AG20443 (cell line): ENCODE measurements at regions not wholly inside any gene's neighbourhood (a gene's known extent, or its start where the extent isn't known, plus 50 kb on each side); places are given as distances from the start of the nearest gene placed in this dataset.

Experiments used
- DNase-seq: peaks from one replicate; pipeline ENCODE4 v3.0.0; 2012; ENCODE audit warnings: low spot score, mixed read lengths

- no peak for DNase-seq
Observed at GRCh38 chr16:65212791-65213190, 90.9 kb upstream of the CDH11 start.

GRCh38 chr16:65212240-65212639, 90.4 kb upstream of the CDH11 start:
- DNase-seq = no peak

- peak; percentile 58 for DNase-seq
Observed at GRCh38 chr16:65202461-65202860, 80.6 kb upstream of the CDH11 start.

GRCh38 chr16:65201511-65201910, 79.6 kb upstream of the CDH11 start:
- peak; percentile 31 for DNase-seq

GRCh38 chr16:65200857-65201256, 79.0 kb upstream of the CDH11 start:
- peak; percentile 59 for DNase-seq

- no peak for DNase-seq
Observed at GRCh38 chr16:65200156-65200773, 78.4 kb upstream of the CDH11 start.

GRCh38 chr16:65196420-65197075, 74.7 kb upstream of the CDH11 start:
- no peak for DNase-seq

- DNase-seq = no peak
Observed at GRCh38 chr16:65195998-65196397, 74.1 kb upstream of the CDH11 start.

- no peak for DNase-seq
Observed at GRCh38 chr16:65185241-65185778, 63.4 kb upstream of the CDH11 start.

GRCh38 chr16:65181071-65181561, 59.3 kb upstream of the CDH11 start:
- peak; percentile 48 for DNase-seq

- DNase-seq = peak; percentile 74
Observed at GRCh38 chr16:65178151-65178550, 56.3 kb upstream of the CDH11 start.

- peak; percentile 68 for DNase-seq
Observed at GRCh38 chr16:65176603-65177002, 54.7 kb upstream of the CDH11 start.

GRCh38 chr16:65172356-65172755, 50.5 kb upstream of the CDH11 start:
- DNase-seq = no peak
